OCI-LY1 (cell line): ENCODE measurements at regions not wholly inside any gene's neighbourhood (a gene's known extent, or its start where the extent isn't known, plus 50 kb on each side); places are given as distances from the start of the nearest gene placed in this dataset.

ENCODE experiments used
- H2AFZ ChIP-seq: fragments of 200-600 bp; sonication (generic), shearing (Covaris generic); 2 replicates; pipeline ENCODE4 v1.6.0; 2014; ENCODE audit warnings: antibody characterized with exemption, mild to moderate bottlenecking, low read length
- H3F3A ChIP-seq: fragments of 200-600 bp; sonication (generic), shearing (Covaris generic); 2 replicates; pipeline ENCODE4 v1.6.0; 2014; ENCODE audit warnings: mild to moderate bottlenecking, antibody characterized with exemption, low read length, moderate library complexity; ENCODE audit not compliant: insufficient read depth
- H3K27ac ChIP-seq: fragments of 200-600 bp; sonication (generic); 2 replicates; pipeline ENCODE4 v1.5.1; 2014; ENCODE audit warnings: low read length, mixed run types, mild to moderate bottlenecking, low read depth; ENCODE audit not compliant: poor library complexity, severe bottlenecking
- H3K27me3 ChIP-seq: fragments of 200-600 bp; sonication (generic); 2 replicates; pipeline ENCODE4 v1.6.0; 2014; ENCODE audit warnings: antibody characterized with exemption, mild to moderate bottlenecking, low read length, moderate library complexity; ENCODE audit not compliant: insufficient read depth
- H3K36me3 ChIP-seq: fragments of 200-600 bp; sonication (generic); 2 replicates; pipeline ENCODE4 v1.6.1; 2014; ENCODE audit warnings: mild to moderate bottlenecking, antibody characterized with exemption, low read length, moderate library complexity, mixed read lengths; ENCODE audit not compliant: insufficient read depth
- H3K4me1 ChIP-seq: fragments of 200-600 bp; sonication (generic); 2 replicates; pipeline ENCODE4 v1.5.1; 2014; ENCODE audit warnings: mild to moderate bottlenecking, low read length, moderate library complexity; ENCODE audit not compliant: insufficient read depth, severe bottlenecking
- H3K4me2 ChIP-seq: fragments of 200-600 bp; sonication (generic), shearing (Covaris generic); 2 replicates; pipeline ENCODE4 v1.6.1; 2014; ENCODE audit warnings: low read length
- H3K4me3 ChIP-seq: fragments of 200-600 bp; sonication (generic); 2 replicates; pipeline ENCODE4 v1.5.1; 2014; ENCODE audit warnings: low read length, low read depth, mild to moderate bottlenecking, mixed read lengths; ENCODE audit not compliant: poor library complexity, severe bottlenecking
- H3K79me2 ChIP-seq: fragments of 200-600 bp; shearing (Covaris generic); 2 replicates; pipeline ENCODE4 v1.6.1; 2016; ENCODE audit warnings: mixed run types, low read length, mixed read lengths; ENCODE audit not compliant: insufficient read depth
- H3K9ac ChIP-seq: fragments of 200-600 bp; sonication (generic), shearing (Covaris generic); 2 replicates; pipeline ENCODE4 v1.6.1; 2014; ENCODE audit warnings: mild to moderate bottlenecking, low read length, mixed read lengths
- H3K9me2 ChIP-seq: fragments of 200-600 bp; sonication (generic), shearing (Covaris generic); 2 replicates; pipeline ENCODE4 v1.6.1; 2014; ENCODE audit warnings: low read depth, mild to moderate bottlenecking, low read length, mixed read lengths
- H3K9me3 ChIP-seq: fragments of 200-600 bp; shearing (Covaris generic); 2 replicates; pipeline ENCODE4 v1.6.1; 2014; ENCODE audit warnings: low read length, mixed read lengths
- H4K20me1 ChIP-seq: fragments of 200-600 bp; sonication (generic), shearing (Covaris generic); 2 replicates; pipeline ENCODE4 v1.6.0; 2016; ENCODE audit warnings: mild to moderate bottlenecking, low read length; ENCODE audit not compliant: insufficient read depth
- CTCF ChIP-seq: fragments of 200-600 bp; sonication (generic), shearing (Covaris generic); IDR thresholded peaks from 2 replicates; pipeline ENCODE4 v1.5.1; 2017; ENCODE audit warnings: mild to moderate bottlenecking, antibody characterized with exemption, low read length, moderate library complexity, mixed read lengths
- EZH2 ChIP-seq: fragments of 200-600 bp; sonication (generic), shearing (Covaris generic); IDR thresholded peaks from 2 replicates; pipeline ENCODE4 v1.8.0; 2017; ENCODE audit warnings: borderline replicate concordance, mixed run types, mild to moderate bottlenecking, antibody characterized with exemption, low read length, moderate library complexity, mixed read lengths

GRCh38 chr3:118468801-118469200, 565.8 kb downstream of the IGSF11 start:
- H2AFZ ChIP-seq, result no peak overlapping the region
- H3K27ac ChIP-seq, result no peak overlapping the region
- H3K36me3 ChIP-seq, result no peaks in the 10 kb centered on the region
- H3K4me3 ChIP-seq, result no peak overlapping the region
- H3K27me3 ChIP-seq, result no peaks in the 10 kb centered on the region
- H3K79me2 ChIP-seq, result no peaks in the 10 kb centered on the region
- H4K20me1 ChIP-seq, result no peaks in the 10 kb centered on the region
- TF ChIP-seq CTCF (no peak), EZH2 (no peak)
- no peaks in the 10 kb centered on the region for H3K4me1 ChIP-seq
- H3K9me3 ChIP-seq, result no peaks in the 10 kb centered on the region
- no peaks in the 10 kb centered on the region for H3F3A ChIP-seq
- H3K9ac ChIP-seq, result no peak overlapping the region
- H3K9me2 ChIP-seq, result no peaks in the 10 kb centered on the region
- H3K4me2 ChIP-seq, result no peak overlapping the region

DNA sequence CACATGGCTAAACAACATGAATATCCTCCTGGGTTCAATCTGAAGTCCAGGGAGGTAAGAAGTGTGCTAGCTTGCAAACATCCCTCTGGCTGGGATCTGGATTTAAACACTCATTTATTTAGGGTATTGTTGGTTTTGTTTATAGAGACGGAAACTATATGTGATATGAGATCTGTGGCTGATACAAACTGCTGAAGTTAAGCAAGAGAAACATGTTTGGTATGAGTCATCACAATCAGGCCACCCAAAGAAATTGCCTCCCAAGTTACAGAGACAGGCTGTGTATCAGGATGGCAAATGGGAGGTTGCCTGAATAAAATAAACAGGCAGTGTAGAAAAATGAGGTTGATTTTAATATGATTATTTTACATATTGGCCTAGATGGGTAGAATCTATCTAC, 562.1 kb downstream of the IGSF11 start:
- Histone ChIP-seq H3K79me2 (no peaks in the 10 kb centered on the region), H3K9me2 (no peaks in the 10 kb centered on the region), H3K27me3 (no peaks in the 10 kb centered on the region), H3K27ac (no peak overlapping the region), H2AFZ (no peak overlapping the region), H3K4me3 (no peak overlapping the region), H3K36me3 (no peaks in the 10 kb centered on the region), H3K4me1 (no peaks in the 10 kb centered on the region), H3K4me2 (no peak overlapping the region), H3K9me3 (no peaks in the 10 kb centered on the region), H4K20me1 (no peaks in the 10 kb centered on the region), H3K9ac (no peak overlapping the region), H3F3A (no peaks in the 10 kb centered on the region)
- no peak for TF ChIP-seq EZH2
- TF ChIP-seq CTCF, result no peak

GRCh38 chr3:118473343-118473742, 561.3 kb downstream of the IGSF11 start:
- TF ChIP-seq CTCF, result no peak
- no peak for TF ChIP-seq EZH2
- H3K4me2 ChIP-seq, result no peak overlapping the region
- H3K27ac ChIP-seq, result no peak overlapping the region
- H3K9me2 ChIP-seq, result no peaks in the 10 kb centered on the region
- H3K79me2 ChIP-seq, result no peaks in the 10 kb centered on the region
- H3K27me3 ChIP-seq, result no peaks in the 10 kb centered on the region
- H3K36me3 ChIP-seq, result no peaks in the 10 kb centered on the region
- H3F3A ChIP-seq, result no peaks in the 10 kb centered on the region
- no peak overlapping the region for H3K9ac ChIP-seq
- H3K4me3 ChIP-seq, result no peak overlapping the region
- H3K9me3 ChIP-seq, result no peaks in the 10 kb centered on the region
- no peak overlapping the region for H2AFZ ChIP-seq
- H4K20me1 ChIP-seq, result no peaks in the 10 kb centered on the region
- no peaks in the 10 kb centered on the region for H3K4me1 ChIP-seq
